ENCODE measurements at regions not wholly inside any gene's neighbourhood (a gene's known extent, or its start where the extent isn't known, plus 50 kb on each side); places are given as distances from the start of the nearest gene placed in this dataset.

DNA sequence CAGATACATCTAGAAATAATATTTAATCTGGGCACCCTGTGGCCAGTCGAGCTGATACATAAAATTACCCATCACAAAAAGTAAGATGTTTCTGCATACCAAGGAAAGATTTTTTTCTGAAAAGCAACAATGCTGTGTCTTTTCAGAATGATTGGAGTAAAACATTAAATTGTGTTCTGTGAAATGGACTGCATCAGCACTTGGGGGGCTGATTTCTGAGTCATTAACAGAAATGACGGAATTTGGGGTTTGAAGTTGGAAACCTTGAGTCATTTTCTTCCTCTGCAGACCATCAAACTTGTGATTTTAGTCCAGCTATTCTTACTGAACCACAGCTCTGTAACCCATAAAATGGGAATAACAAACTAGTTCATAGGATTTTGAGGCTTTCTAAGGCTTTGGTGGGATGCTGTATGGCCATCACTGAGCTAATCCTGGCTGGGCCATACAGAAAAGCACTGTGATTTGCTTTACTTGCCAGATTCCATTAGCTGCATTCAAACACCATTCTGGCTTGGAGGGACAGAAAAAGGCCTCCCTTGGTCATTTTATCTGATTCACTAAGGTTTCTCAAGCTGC lies 739.4 kb upstream of the IGFBP3 start:
- no peak overlapping the region for H3K27ac ChIP-seq (ENCODE audit: low read length)
- no peaks in the 10 kb centered on the region for H3K27me3 ChIP-seq (ENCODE audit: control insufficient read depth in 1 of 2, insufficient read depth in 2 of 2, low read length in 2 of 2)
- no peak overlapping the region for H3K4me3 ChIP-seq (ENCODE audit: low read length in 2 of 2)
- H3K36me3 ChIP-seq (ENCODE audit: control insufficient read depth in 2 of 2, insufficient read depth in 2 of 2, low read length in 2 of 2): no peaks in the 10 kb centered on the region
- H3K9ac ChIP-seq (ENCODE audit: low read length in 2 of 2): no peak overlapping the region
- no peaks in the 10 kb centered on the region for H3K9me3 ChIP-seq (ENCODE audit: control insufficient read depth in 2 of 2, low read length in 2 of 2)
- no peaks in the 10 kb centered on the region for H3K4me1 ChIP-seq (ENCODE audit: control insufficient read depth, insufficient read depth, low read length)

- Histone ChIP-seq H3K4me1 (ENCODE audit: control insufficient read depth, insufficient read depth, low read length) (no peaks in the 10 kb centered on the region), H3K9ac (ENCODE audit: low read length in 2 of 2) (no peak overlapping the region), H3K36me3 (ENCODE audit: control insufficient read depth in 2 of 2, insufficient read depth in 2 of 2, low read length in 2 of 2) (no peaks in the 10 kb centered on the region), H3K9me3 (ENCODE audit: control insufficient read depth in 2 of 2, low read length in 2 of 2) (no peaks in the 10 kb centered on the region), H3K4me3 (ENCODE audit: low read length in 2 of 2) (no peak overlapping the region), H3K27ac (ENCODE audit: low read length) (no peak overlapping the region), H3K27me3 (ENCODE audit: control insufficient read depth in 1 of 2, insufficient read depth in 2 of 2, low read length in 2 of 2) (no peaks in the 10 kb centered on the region)
Observed at GRCh38 chr7:46658281-46658680, 737.2 kb upstream of the IGFBP3 start.

- Histone ChIP-seq H3K4me1 (ENCODE audit: control insufficient read depth, insufficient read depth, low read length) (no peaks in the 10 kb centered on the region), H3K4me3 (ENCODE audit: low read length in 2 of 2) (no peak overlapping the region), H3K27ac (ENCODE audit: low read length) (no peak overlapping the region), H3K27me3 (ENCODE audit: control insufficient read depth in 1 of 2, insufficient read depth in 2 of 2, low read length in 2 of 2) (no peaks in the 10 kb centered on the region), H3K9ac (ENCODE audit: low read length in 2 of 2) (no peak overlapping the region), H3K9me3 (ENCODE audit: control insufficient read depth in 2 of 2, low read length in 2 of 2) (no peaks in the 10 kb centered on the region), H3K36me3 (ENCODE audit: control insufficient read depth in 2 of 2, insufficient read depth in 2 of 2, low read length in 2 of 2) (no peaks in the 10 kb centered on the region)
Observed at GRCh38 chr7:46654546-46655443, 733.7 kb upstream of the IGFBP3 start.

GRCh38 chr7:46653848-46654247 lies 732.8 kb upstream of the IGFBP3 start:
- Histone ChIP-seq H3K27ac (ENCODE audit: low read length) (no peak overlapping the region), H3K4me1 (ENCODE audit: control insufficient read depth, insufficient read depth, low read length) (no peaks in the 10 kb centered on the region), H3K9me3 (ENCODE audit: control insufficient read depth in 2 of 2, low read length in 2 of 2) (no peaks in the 10 kb centered on the region), H3K9ac (ENCODE audit: low read length in 2 of 2) (no peak overlapping the region), H3K4me3 (ENCODE audit: low read length in 2 of 2) (no peak overlapping the region), H3K36me3 (ENCODE audit: control insufficient read depth in 2 of 2, insufficient read depth in 2 of 2, low read length in 2 of 2) (no peaks in the 10 kb centered on the region), H3K27me3 (ENCODE audit: control insufficient read depth in 1 of 2, insufficient read depth in 2 of 2, low read length in 2 of 2) (no peaks in the 10 kb centered on the region)

DNA sequence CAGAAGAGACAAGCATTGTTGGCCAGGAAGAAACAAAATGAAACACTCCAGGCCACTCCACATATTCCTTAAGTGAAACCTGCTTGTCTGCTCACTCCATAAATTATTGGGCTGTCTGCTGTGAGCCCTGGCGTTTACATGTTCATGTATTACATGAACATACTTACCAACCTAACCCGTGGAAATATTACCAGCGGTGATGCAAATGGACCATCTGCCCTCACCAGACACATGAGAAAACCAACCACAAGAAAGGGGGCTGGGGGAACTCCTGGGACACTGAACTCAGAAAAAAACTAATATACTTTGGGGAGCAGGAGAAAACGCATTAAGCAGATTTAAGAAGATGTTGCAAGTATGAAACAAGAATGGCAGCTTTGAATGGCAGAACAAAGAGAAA lies 731.2 kb upstream of the IGFBP3 start:
- Histone ChIP-seq H3K4me1 (ENCODE audit: control insufficient read depth, insufficient read depth, low read length) (no peaks in the 10 kb centered on the region), H3K27me3 (ENCODE audit: control insufficient read depth in 1 of 2, insufficient read depth in 2 of 2, low read length in 2 of 2) (no peaks in the 10 kb centered on the region), H3K9ac (ENCODE audit: low read length in 2 of 2) (no peak overlapping the region), H3K9me3 (ENCODE audit: control insufficient read depth in 2 of 2, low read length in 2 of 2) (no peaks in the 10 kb centered on the region), H3K4me3 (ENCODE audit: low read length in 2 of 2) (no peak overlapping the region), H3K36me3 (ENCODE audit: control insufficient read depth in 2 of 2, insufficient read depth in 2 of 2, low read length in 2 of 2) (no peaks in the 10 kb centered on the region), H3K27ac (ENCODE audit: low read length) (no peak overlapping the region)

DNA sequence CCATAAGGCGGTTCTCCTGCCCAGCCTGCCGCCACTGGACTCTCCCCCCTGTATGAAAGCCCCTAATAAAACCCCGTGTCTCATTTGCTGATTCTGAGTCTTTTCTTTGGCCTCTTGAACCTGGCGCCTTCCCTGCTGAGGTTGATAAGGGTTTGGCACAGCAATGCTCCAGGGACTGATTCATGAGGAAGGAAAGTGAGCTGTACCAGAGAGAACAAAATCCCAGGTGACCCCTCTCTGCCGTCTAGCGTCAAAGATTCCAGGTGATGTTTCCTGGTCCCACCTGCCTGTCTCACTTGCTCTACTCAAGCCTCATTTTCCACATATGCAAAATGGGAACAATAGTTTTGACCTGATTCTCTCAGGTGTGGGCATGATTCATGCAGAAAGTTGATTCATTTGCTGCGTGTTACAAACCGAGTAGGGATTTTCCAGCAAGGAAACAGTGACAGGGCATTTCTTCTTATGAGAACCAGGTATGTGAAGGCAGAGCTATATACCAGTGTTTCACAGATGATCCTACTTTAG lies 730.6 kb upstream of the IGFBP3 start:
- Histone ChIP-seq H3K9me3 (ENCODE audit: control insufficient read depth in 2 of 2, low read length in 2 of 2) (no peaks in the 10 kb centered on the region), H3K4me1 (ENCODE audit: control insufficient read depth, insufficient read depth, low read length) (no peaks in the 10 kb centered on the region), H3K36me3 (ENCODE audit: control insufficient read depth in 2 of 2, insufficient read depth in 2 of 2, low read length in 2 of 2) (no peaks in the 10 kb centered on the region), H3K4me3 (ENCODE audit: low read length in 2 of 2) (no peak overlapping the region), H3K9ac (ENCODE audit: low read length in 2 of 2) (no peak overlapping the region), H3K27ac (ENCODE audit: low read length) (no peak overlapping the region), H3K27me3 (ENCODE audit: control insufficient read depth in 1 of 2, insufficient read depth in 2 of 2, low read length in 2 of 2) (no peaks in the 10 kb centered on the region)

DNA sequence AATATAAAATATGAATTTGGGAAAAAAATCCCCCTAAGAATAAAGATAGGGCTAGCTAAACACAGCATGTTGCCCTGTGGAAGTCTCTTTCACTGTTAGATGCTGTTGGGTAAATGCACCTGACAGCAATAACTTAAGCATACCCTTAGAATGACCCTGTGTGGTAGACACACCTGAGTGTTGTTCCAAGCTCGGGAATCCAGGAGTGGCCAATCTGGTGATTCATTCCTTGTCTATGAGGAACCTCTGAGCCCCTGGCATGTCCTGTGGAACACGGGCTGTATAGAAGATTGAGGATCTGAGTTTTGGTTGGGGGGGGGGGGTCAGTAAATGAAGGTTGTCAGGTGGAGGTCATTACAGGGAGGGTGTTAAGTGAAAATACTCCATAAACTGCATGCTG lies 730.0 kb upstream of the IGFBP3 start:
- no peaks in the 10 kb centered on the region for H3K27me3 ChIP-seq (ENCODE audit: control insufficient read depth in 1 of 2, insufficient read depth in 2 of 2, low read length in 2 of 2)
- H3K36me3 ChIP-seq (ENCODE audit: control insufficient read depth in 2 of 2, insufficient read depth in 2 of 2, low read length in 2 of 2): no peaks in the 10 kb centered on the region
- no peaks in the 10 kb centered on the region for H3K4me1 ChIP-seq (ENCODE audit: control insufficient read depth, insufficient read depth, low read length)
- H3K9ac ChIP-seq (ENCODE audit: low read length in 2 of 2): no peak overlapping the region
- H3K27ac ChIP-seq (ENCODE audit: low read length): no peak overlapping the region
- no peak overlapping the region for H3K4me3 ChIP-seq (ENCODE audit: low read length in 2 of 2)
- H3K9me3 ChIP-seq (ENCODE audit: control insufficient read depth in 2 of 2, low read length in 2 of 2): no peaks in the 10 kb centered on the region

DNA sequence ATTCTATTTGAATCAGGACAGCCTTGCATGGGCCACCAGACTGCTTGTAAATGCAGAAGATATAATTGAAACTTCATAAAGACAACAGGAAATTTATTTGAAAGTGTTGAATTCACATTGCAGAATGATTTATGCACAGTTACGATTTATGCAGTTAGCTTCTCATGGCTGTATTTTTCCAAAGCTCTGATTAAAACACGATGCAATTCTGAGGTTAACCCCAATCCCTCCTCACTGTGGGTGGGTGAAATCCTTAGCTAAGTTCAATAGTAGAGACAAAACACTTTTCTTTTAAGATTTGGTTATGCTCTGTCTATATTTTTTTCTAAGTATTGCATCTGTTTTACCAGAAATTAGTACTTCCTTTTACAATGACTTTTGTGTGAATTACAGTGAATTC lies 728.8 kb upstream of the IGFBP3 start:
- Histone ChIP-seq H3K4me1 (ENCODE audit: control insufficient read depth, insufficient read depth, low read length) (no peaks in the 10 kb centered on the region), H3K27ac (ENCODE audit: low read length) (no peak overlapping the region), H3K4me3 (ENCODE audit: low read length in 2 of 2) (no peak overlapping the region), H3K27me3 (ENCODE audit: control insufficient read depth in 1 of 2, insufficient read depth in 2 of 2, low read length in 2 of 2) (no peaks in the 10 kb centered on the region), H3K9me3 (ENCODE audit: control insufficient read depth in 2 of 2, low read length in 2 of 2) (no peaks in the 10 kb centered on the region), H3K9ac (ENCODE audit: low read length in 2 of 2) (no peak overlapping the region), H3K36me3 (ENCODE audit: control insufficient read depth in 2 of 2, insufficient read depth in 2 of 2, low read length in 2 of 2) (no peaks in the 10 kb centered on the region)

- H3K9me3 ChIP-seq (ENCODE audit: control insufficient read depth in 2 of 2, low read length in 2 of 2): no peaks in the 10 kb centered on the region
- H3K27ac ChIP-seq (ENCODE audit: low read length): no peak overlapping the region
- H3K36me3 ChIP-seq (ENCODE audit: control insufficient read depth in 2 of 2, insufficient read depth in 2 of 2, low read length in 2 of 2): no peaks in the 10 kb centered on the region
- H3K27me3 ChIP-seq (ENCODE audit: control insufficient read depth in 1 of 2, insufficient read depth in 2 of 2, low read length in 2 of 2): no peaks in the 10 kb centered on the region
- no peak overlapping the region for H3K9ac ChIP-seq (ENCODE audit: low read length in 2 of 2)
- H3K4me3 ChIP-seq (ENCODE audit: low read length in 2 of 2): no peak overlapping the region
- H3K4me1 ChIP-seq (ENCODE audit: control insufficient read depth, insufficient read depth, low read length): no peaks in the 10 kb centered on the region
Observed at GRCh38 chr7:46637793-46638735, 717.0 kb upstream of the IGFBP3 start.

DNA sequence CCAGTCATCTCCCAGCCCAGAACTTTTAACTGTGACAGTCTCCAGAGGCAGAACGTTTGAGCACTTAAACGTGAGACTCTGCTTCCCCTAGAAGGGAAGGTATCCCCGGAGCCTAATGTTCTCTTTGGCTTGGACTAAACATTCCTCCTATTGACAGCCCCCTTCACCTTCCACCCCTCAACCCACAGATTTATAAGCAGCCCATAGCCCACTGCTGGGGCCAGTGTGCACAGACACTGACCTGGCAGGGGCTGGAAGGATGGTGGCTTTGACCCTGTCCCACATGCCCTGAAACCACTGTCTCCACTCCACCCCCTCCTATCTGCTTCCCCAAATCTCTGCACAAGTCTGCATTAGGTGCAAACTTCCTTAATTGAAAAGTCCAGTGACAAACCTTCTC lies 715.0 kb upstream of the IGFBP3 start:
- H3K4me1 ChIP-seq (ENCODE audit: control insufficient read depth, insufficient read depth, low read length): no peaks in the 10 kb centered on the region
- H3K9ac ChIP-seq (ENCODE audit: low read length in 2 of 2): no peak overlapping the region
- no peaks in the 10 kb centered on the region for H3K36me3 ChIP-seq (ENCODE audit: control insufficient read depth in 2 of 2, insufficient read depth in 2 of 2, low read length in 2 of 2)
- no peak overlapping the region for H3K27ac ChIP-seq (ENCODE audit: low read length)
- H3K4me3 ChIP-seq (ENCODE audit: low read length in 2 of 2): no peak overlapping the region
- no peaks in the 10 kb centered on the region for H3K27me3 ChIP-seq (ENCODE audit: control insufficient read depth in 1 of 2, insufficient read depth in 2 of 2, low read length in 2 of 2)
- H3K9me3 ChIP-seq (ENCODE audit: control insufficient read depth in 2 of 2, low read length in 2 of 2): no peaks in the 10 kb centered on the region
